HPDE6-E6E7 (cell line): ENCODE measurements at regions not wholly inside any gene's neighbourhood (a gene's known extent, or its start where the extent isn't known, plus 50 kb on each side); places are given as distances from the start of the nearest gene placed in this dataset.

Experiments used
- DNase-seq: peaks from one replicate; pipeline ENCODE4 v3.0.0; 2011; ENCODE audit warnings: missing footprints; ENCODE audit errors: extremely low spot score

DNA sequence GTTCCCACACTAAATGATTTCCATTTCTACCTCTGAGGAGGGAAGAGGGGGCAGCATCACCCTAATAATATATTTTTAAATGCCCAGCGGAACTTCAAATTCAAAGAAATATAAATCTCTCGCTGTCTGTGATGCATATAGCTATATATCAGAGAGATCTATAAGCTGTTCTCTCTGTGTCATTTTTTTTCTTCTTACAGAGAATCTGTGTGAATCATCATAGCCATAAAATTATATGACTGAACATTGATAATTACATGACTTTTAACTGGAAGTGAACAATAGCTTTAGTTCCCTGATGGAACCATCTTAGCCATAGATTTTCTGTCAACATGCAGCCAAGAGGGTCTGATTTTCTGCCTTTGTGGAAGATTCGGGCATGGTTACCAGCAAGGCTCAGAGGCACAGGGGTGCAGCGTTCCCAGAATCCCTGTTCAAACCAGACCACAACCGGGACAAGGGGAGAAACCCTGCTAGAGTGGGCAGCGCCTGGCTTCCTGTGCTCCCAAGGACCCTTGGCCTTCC, 93.7 kb upstream of the OSMR start:
- DNase-seq = no peak

DNA sequence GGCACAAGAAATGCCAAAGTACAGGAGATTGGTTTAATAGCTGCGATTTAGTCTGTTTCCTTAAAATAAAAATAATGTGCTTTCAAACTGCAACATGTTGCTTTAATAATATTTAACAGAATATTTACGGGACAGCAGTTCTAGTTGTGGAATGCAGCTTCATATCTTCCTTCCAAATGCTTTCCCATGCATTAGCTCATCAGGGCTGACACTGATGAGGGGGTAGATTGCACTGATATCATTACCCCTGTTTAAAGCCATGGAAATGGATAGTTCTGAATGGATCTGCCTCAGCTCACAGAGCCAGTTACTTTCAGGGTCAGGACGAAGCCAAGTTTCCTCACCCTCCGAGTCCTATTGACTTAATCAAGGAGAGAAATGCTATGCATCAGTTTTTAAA, 93.2 kb upstream of the OSMR start:
- no peak for DNase-seq

DNA sequence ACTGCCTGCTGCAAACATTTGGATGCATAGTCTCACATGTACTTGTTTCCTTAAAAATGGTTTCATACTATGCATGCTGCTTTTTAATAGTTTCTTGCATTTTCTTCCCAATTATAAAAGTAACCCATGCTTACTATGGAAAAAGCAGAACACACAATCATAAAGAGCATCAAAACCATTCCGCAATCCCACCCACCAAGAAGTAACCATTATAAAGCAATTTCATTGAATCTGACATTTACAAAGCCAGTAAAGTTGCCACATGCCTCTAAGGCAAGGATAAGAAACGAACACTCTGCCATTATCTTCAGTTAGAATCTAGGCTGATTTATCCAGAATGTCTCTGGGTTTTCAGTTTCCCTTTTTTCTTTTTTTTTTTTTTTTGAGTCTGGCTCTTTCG, 92.7 kb upstream of the OSMR start:
- no peak for DNase-seq

DNA sequence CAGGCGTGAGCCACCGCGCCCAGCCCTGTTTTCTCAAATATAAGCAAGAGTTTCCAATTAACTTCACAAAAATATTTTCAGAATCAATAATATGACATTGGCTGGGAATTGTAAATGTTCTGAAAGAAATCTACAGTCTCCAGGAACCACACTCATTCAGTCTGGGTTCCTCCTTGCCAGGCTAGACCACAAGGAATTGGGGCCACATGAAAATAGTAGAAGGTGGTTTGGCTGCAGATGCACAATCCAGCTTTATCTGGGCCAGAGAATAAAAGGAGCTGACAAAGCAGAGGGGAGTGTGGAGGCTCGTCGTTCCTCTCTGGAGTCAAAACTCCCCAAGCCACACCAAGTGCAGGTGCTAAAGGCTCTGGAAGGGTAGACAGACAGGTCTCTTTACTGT, 92.0 kb upstream of the OSMR start:
- DNase-seq = no peak

DNA sequence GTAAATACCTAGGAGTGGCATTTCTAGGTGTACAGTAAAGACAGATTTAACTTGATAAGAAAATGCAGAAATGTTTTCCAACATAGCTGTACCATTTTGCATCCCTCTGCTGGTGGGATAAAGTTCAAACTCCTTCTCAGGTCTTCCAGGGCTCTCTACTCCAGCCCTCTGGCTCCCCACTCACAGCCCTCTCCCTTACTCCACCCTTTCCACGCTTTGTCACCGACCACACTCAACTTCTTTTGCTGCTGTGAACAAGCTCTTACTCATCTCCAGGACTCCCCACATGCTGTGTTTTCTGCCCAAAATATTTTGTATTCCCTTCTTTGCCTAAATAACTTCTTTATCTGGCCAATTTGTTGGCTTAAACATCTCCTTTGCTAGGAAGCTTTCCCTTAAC, 90.6 kb upstream of the OSMR start:
- DNase-seq = no peak

DNA sequence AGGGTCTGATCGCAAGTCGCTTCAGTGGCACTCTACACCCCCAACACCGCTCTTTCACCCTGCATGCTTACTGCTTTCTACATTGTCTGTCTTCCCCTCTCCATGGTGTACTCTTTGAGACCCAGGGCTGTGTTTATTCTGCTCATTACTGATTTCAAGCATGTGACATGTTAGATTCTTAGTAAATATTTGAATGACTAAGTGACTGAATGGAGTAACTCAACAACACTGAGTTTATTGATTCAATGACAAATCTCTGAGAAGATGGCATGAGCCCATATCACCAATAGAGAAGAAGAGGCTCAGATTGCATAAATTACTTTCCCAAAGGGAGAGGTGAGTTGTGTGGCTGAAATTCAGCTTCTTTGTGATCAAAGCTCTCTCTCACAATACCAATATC, 89.7 kb upstream of the OSMR start:
- no peak for DNase-seq

DNA sequence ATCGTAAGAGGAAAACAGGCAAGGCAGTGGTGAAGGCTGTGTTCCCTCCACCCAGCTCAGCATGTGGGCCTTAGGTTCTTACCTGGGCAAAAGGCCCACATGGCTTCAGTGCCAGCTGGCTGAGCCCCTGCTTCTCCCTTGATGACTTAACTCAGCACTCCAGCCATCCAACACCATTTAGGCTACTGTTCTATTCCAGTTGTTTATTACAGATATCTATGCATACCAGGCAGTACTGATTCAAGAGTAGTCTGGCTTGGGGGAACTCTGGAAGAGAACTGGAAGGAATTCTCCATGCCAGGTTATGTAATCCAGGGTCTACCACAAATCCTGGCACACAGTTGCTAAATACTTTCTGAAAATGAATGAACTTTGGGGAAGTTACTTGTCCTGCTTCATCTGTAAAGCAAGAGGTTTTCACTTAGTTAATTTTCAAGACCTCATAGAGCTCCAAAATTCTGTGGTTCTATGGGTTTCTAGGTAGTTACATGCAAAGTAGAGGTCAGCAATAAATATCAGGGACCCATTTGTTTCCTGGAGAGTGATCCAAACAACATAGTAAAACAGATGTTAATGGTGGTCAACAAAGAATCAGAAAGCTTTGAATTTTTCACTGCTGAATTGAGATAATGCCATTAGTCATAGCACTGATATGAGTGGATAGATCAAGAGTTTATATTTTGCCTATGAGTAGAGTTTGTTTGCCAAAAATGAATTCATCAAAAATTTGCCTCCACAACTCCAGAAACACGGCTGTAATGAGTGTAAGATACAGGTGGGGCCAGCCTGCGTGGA, 88.2 kb upstream of the OSMR start:
- DNase-seq = no peak

DNA sequence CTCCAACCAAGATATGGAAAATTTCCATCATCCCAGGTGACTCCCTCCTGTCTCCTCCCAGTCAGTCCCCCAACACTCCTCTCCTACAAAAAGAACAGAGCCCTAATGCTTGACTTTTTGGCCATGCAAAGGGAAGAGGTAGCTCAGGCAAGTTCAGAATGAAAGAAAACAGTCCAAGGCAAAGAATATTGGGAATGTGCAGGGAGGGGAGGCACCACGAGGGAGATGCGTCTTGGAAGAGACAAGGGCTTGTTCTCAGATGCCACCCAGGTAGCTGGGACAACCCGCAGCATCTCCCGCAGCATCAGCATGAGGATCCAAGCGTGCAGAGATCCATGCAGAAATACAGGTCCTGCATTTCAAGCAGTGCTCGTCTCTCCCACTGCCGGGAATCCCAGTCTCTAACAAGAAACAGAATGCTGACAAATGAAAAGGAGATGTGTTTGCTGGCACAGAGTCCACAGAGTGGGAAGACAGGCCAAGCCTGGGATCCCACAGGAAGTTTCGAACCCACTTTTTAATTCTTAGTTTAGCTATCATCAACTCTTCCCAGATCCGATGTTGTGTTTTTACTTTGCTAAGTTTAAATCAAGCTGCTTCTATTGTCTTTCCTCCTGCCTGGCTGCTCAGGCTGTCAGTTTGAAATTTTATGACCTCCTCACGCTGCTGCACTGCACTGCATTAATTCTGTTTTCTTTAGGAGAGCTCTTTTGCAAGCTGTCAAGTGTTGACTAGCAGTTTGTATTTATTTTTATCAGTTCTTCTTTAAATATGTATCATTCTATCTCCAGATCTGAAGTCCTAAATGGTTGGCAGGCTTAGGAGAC, 86.8 kb upstream of the OSMR start:
- no peak for DNase-seq

DNA sequence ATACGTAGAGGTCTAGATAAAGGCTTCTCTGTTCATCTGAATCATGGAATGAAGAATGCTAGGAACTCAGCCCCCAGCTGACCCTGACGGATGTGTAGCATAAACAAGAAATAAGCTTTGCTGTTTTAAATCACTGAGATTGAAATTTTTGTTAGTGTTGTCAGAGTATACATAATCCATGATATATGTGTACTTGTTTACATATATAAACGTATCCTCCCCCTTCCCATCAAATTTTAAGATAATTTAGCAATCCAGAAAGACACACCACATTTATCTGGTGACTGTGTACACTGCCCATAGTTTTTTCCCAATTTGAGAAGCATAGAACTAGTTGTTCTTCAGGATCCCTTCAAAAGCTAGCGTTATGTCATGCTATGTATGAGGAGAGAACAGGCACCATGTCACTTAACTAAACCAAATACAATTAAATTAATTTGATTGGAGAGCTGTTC, 80.8 kb upstream of the OSMR start:
- DNase-seq = no peak

DNA sequence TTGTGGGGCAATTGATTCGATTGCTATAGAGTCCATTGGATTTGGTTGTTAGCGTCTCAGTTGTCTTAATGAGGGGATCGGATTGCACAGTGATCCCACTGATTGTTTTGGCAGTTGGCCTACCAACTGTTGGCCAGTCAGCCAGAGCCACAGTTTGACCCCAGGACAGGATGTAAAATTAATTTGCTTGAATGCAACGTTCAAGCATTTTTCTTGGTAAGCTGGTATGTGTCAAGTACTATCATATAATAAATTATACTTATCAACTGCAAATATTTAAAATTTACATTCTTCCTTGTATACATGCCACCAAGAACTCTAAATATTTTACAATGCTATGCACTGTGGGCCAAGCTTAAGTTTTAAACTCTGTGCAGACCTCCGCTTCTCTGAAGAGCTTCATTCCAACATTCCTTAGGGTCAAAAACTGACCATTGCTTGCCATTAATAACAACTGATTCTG, 80.4 kb upstream of the OSMR start:
- DNase-seq = no peak

DNA sequence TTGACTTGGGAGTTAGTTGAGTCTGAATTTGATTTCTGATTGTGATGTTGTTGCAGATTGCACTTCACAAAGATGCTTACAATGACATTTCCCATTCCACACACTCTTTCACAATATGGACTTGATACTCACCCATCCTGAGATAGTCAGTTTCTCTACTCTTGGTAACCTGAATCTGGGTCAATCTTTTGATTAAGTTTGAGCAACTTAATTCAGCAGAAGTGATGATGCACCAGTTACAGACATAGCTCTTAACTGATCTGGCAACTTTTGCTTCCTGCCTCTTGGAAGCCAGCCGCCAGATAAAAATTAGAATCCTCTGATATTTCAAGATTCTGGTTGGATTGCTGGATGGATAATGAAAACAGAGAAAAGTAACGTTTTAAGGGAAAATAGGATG, 79.7 kb upstream of the OSMR start:
- no peak for DNase-seq

DNA sequence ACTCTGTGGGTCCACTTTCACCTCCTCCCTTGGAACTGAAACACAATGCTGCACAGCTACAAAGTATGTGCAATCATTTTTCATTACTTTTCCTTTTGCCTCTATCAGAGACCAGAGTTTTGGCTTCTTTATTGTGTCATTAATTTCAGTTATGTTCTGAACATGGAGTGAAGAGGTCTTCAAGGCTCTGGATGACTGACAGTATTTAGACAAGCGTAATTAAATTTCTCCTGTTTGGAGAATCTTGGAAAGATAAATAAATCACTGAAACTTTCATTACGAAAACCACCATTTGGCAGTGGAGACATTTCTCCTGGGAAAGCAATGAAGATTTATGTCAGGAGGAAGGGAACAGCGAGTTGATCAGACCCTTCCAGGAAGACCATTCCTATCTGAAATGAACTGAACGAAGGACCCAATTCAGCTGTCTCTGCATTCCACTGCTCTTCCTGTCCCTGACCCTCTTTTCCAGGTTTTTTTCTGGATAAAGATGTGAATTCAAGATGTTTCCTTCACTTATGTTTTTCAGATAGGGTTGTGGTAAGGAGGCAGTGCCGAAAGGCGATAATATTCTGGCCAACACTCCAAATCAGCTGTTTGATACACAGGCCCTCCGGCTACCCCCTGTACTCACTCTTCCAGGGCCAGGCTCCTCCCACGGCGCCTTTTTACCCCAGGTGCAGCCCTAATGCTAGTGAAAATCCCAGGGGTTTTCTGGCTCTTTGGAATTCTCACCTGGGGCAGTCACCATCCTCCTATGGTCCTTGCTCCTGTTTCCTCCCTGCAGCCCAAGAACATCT, 77.2 kb upstream of the OSMR start:
- no peak for DNase-seq

DNA sequence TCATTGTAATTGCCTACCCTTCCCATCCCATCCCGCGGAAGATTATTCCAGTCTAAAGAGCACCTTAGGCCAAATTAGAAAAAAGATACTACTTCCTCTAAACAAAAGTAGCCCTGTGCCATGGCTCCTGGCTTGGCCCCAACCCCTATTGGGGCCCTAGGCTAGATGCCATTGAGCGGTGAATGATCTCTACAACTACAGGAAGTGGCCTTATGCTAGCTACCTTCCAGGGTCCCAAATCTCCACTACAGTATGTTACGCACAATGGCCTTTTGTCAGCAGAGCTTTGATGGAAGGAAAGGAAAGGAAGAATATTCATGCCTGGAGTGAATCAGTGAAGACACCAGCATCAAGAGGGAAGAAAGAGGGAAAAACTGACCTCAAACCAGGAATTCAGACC, 73.3 kb upstream of the OSMR start:
- no peak for DNase-seq

DNA sequence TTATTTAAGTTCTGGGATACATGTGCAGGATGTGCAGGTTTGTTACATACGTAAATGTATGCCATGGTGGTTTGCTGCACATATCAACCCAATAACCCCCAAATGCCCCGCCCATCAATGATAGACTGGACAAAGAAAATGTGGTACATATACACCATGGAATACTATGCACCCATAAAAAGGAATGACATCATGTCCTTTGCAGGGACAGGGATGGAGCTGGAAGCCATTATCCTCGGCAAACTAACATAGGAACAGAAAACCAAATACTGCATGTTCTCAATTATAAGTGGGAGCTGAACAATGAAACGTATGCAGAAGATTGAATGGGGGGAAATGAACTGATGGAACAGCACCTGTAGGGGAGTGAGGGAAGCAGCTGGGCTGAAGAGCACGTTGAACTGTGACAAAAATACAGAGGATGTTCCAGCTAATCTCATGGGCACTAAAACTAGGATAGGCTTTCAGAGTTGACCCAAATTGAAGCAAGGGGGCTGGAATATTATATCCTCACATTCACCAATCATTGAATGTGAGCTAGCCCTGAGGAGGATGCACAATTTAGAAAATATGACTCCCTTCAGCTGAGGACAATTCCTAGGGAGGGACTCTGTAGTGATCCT, 70.5 kb upstream of the OSMR start:
- DNase-seq = no peak

DNA sequence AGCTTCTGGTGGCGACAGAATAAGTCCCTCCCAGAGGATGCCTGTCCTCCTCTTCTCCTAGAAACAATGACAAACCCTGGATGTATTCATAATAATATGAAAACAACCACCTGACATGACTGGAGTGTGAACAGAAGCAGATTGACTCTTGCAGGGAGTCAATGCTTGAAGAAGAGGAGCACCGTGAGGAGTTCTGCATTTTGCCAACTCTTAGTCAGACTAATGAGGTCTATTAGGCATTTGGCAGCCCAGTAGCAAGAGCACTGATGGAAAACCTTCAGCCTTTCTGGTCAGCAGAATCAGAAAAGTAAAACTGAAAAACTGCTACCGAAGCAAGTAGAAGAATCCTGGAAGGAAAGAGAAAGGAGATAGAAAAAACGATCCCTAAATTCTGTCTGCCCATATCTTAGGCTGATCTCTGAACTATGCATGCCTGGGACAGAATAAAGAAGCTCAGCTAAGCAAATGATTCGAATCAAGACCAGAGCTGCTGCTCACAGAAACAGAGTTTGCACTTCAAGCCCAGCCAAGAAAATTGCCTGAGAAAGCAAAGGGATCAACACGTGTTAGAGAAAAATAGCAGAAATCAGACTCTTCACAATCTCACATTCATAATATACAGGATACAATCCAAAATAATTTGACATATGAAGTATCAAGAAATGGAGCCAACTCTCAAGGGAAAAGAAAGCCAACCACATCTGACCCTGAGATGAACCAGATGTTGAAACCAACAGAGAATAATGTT, 69.5 kb upstream of the OSMR start:
- no peak for DNase-seq

DNA sequence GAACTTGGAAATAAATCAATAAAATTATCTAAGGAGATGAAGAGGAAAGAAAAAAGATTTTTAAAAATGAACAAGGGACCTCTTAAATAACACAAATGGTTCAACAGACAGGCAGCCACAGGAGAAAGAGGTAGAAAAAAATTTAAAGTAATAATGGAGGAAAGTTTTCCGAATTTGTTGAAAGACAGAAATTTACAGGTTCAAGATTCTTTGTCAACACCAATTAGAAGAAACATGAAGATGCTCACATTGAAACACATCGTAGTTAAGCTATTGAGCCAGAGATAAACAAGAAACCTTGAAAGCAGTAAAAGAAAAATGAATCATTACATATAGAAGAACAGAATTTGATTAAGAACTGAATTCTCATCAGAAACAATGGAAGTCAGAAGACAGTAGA, 68.7 kb upstream of the OSMR start:
- DNase-seq = no peak

DNA sequence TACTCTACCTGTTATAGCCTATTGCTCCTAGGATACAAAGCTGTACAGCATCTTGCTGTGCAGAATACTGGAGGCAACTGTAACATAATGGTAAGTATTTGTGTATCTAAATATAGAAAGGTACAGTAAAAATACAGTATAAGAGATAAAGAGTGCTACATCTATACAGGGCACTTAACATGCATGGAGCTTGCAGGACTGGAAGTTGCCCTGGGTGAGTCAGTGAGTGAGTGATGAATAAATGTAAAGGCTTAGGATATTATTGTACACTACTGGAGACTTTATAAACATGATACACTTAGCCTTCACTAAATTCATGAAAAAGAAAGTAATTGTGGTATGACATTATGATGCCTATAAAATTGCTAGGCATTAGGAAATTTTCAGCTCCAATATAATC, 65.5 kb upstream of the OSMR start:
- no peak for DNase-seq

DNA sequence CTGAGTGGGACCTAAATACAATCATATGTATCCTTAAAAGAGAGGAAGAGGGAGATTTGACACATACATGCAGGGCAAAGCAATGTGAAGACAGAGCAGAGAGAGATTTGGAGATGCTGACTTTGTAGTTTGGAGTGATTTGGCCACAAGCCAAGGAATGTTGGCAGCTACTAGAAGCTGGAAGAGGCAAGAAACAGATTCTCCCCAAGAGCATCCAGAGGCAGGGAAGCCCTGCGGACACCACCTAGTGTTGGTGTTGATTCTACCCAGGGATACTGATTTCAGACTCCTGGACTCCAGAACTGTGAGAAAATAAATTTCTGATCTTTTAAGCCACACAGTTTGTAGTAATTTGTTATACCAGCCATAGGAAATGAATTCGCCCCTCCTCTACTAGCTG, 64.9 kb upstream of the OSMR start:
- DNase-seq = no peak

DNA sequence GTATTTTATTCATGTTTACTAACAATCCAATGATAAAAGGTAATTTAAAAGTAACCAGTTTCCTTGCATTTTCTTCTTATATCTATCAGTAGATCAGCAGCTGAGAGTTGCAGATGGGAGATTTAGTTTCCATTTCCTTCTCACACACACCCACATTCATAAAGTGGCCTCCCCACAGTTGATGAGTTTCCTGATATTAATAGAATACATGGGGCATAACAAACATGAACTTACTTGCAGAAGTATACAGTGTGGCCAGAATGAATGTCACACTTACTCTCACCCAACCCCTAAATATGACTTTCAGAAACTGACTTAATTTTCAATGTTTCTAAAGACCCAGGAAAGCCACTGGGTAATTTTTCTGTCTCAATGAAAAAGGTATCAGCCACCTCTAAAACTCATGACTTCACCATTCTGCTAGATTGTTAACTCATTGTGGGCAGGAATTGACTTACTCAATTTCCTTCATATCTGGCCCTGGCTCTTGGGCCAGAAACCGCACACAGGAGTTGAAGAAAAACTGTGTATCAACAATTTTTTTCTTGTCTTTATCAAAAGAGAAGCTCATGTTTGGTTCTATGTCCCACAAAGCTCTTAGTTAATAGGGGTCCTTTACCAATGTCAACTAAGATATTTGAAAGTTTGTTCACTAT, 63.5 kb upstream of the OSMR start:
- DNase-seq = no peak

DNA sequence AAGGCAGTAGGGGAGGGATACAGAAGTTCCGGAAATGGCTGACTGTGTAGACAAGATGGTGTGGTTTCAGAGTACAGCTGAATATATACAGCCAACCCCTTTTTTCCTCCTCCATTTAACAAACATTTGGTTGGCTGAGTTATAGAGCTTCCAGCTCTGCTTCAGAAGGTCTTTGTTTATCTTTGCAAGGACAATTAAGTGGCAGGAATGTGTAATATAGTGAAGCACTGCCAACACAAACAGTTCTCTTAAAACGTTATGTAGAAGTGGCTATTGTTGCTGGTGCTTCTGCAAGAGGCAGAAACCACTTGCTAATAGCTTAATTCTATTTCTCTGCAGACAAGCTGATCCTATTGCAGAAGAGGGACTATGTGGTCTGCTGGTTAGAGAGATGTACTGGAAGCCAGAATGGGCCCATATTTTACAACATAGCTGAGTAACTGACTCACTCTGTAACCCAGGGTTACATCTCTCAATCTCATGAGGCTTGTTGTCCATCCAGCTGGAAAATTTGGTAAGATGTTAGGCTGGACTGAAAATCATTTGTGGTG, 62.7 kb upstream of the OSMR start:
- no peak for DNase-seq
